GM18858 (cell line): ENCODE measurements at regions not wholly inside any gene's neighbourhood (a gene's known extent, or its start where the extent isn't known, plus 50 kb on each side); places are given as distances from the start of the nearest gene placed in this dataset.
"Not testable (repeated sequence)": the region's sequence is repeated elsewhere in the genome, so short reads cannot be mapped to it uniquely, and the experiment has no call there.

Experiments used
- ATAC-seq: cut with Tn5 transposase; IDR thresholded peaks from one replicate; pipeline ENCODE4 v1.9.1; 2021; ENCODE audit not compliant: unreplicated experiment

GRCh38 chr3:159261333-159261732, 459.5 kb downstream of the MFSD1 start:
- not testable (repeated sequence) for ATAC-seq

GRCh38 chr3:159263750-159264553, 462.1 kb downstream of the MFSD1 start:
- no peak for ATAC-seq

DNA sequence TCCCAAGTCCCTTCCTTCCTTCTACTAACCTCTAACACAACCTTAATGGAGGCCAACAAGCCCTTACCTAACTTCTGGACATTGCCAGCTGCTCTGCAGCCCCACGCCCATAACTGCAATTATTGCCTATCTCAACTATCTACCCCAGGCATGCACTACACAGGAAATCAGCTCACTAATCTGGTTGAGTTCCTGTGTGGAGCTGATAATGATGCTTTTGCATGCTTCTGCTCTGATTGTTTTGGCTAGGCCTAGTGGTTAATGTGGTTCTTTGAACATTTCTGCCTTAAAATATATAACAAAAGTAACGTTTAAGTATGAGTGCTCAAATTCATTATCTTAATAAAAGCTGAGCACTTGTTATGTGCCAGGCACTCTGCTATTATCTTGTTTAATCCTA, 463.9 kb downstream of the MFSD1 start:
- ATAC-seq, result no peak

- no peak for ATAC-seq
Observed at GRCh38 chr3:159266779-159267178, 464.9 kb downstream of the MFSD1 start.

- no peak for ATAC-seq
Observed at GRCh38 chr3:159271799-159272512, 470.1 kb downstream of the MFSD1 start.

- ATAC-seq, result no peak
Observed at GRCh38 chr3:159273070-159273469, 471.2 kb downstream of the MFSD1 start.

GRCh38 chr3:159273608-159274007, 471.8 kb downstream of the MFSD1 start:
- ATAC-seq, result no peak

GRCh38 chr3:159275741-159276140, 473.9 kb downstream of the MFSD1 start:
- ATAC-seq, result no peak

- no peak for ATAC-seq
Observed at GRCh38 chr3:159277814-159278213, 476.0 kb downstream of the MFSD1 start.

- ATAC-seq, result no peak
Observed at GRCh38 chr3:159280386-159281191, 478.7 kb downstream of the MFSD1 start.

DNA sequence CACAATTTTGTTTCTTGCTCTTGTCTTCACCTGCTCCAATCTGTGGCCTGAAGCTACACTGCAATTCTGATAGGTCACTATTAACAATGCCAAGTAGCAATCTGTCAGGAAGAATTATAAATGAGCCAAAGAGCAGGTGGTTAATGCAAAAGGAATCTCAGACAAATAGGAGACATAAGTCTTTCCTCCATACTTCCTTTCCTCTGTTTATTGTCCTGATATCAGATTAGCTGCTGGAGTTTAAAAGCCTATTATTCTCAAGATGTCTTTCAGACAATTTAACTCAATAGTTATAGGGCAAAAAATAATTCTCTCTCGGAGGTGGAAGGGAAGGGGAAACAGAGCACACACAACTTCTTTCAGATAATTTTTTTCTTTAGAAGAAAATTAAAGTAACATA, 491.6 kb downstream of the MFSD1 start:
- no peak for ATAC-seq

GRCh38 chr3:159301961-159302360, 500.1 kb downstream of the MFSD1 start:
- no peak for ATAC-seq

DNA sequence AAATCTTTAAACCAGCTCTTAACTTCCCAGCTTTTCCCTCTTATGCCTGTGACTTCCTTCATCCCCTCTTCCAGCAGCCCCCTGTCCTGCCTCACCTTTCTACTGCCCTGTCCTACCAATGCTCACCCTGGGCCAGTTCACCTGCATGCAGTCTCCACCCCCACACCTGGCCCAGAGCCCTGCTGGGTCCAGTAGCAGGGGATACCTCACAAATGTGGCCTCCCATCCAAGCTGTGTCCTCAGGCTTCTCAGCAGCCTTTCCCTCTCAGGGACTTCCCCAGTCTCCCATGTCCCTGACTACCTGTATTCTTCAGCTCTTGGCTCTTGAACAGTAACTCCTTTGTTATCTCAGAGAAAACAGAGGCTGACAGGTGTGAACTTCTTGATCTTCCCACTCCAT, 503.2 kb downstream of the MFSD1 start:
- no peak for ATAC-seq

- ATAC-seq, result not testable (repeated sequence)
Observed at GRCh38 chr3:159316706-159317105, 514.9 kb downstream of the MFSD1 start.

- ATAC-seq, result no peak
Observed at GRCh38 chr3:159319156-159319555, 517.3 kb downstream of the MFSD1 start.

GRCh38 chr3:159322322-159322939, 520.6 kb downstream of the MFSD1 start:
- peak; percentile 55 for ATAC-seq

GRCh38 chr3:159323848-159324247, 522.0 kb downstream of the MFSD1 start:
- ATAC-seq, result no peak

- ATAC-seq, result no peak
Observed at GRCh38 chr3:159326998-159327397, 525.1 kb downstream of the MFSD1 start.

DNA sequence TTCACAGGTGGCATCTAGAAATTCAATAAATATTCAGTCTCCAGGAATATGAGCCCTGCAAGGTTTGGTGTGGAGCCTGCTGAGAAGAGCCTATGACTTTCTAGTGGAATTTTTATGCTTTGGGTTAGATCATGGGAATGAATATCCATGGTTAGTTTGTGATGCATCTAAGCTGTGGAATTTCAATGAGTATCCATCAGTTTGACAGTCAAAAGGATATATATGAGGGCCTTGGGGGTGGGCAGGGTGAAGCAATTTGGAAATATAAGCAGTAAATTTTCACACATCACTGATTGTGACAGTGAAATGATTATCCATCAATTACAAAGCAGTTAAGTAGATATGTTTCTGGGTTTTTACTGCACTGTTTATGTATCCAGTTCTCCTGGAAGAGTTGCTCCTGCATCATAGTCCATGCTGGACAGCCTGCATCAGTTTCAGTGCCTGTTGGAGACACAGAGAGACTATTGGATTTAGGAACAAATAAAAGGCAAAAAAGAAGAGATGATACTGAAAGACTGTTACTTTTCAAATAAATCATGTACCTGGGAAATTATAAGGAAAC, 530.8 kb downstream of the MFSD1 start:
- ATAC-seq, result no peak

- ATAC-seq, result no peak
Observed at GRCh38 chr3:159339131-159339530, 537.3 kb downstream of the MFSD1 start.
